ENCODE measurements at regions not wholly inside any gene's neighbourhood (a gene's known extent, or its start where the extent isn't known, plus 50 kb on each side); places are given as distances from the start of the nearest gene placed in this dataset.

DNA sequence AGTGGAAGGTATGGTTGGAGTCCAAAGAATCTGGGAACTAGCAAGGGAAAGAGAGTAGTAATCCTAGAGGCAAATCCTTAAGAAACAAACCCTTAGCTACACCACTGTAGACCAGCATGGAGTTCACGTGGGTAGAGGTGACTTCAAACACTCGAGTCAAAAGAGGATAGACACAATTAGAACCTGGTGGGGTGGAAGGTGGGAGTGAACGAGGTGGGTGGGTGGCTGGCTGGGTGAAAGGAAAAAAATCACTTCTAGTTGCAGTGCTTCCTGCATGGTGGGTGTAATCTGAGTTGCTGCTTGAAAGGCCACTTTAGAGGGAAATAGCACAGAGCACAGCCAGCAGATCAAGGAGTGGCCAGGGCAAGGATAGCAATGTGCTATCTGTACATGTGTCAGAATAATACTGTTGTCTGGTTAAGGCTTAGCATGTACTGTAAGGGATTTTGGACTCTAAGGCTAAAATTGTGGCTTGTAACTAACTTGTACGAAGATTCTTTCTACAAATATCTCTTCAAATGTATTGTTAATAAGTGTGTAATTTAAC lies 356.2 kb downstream of the GRIA2 start:
- TF ChIP-seq, protein P1, sequence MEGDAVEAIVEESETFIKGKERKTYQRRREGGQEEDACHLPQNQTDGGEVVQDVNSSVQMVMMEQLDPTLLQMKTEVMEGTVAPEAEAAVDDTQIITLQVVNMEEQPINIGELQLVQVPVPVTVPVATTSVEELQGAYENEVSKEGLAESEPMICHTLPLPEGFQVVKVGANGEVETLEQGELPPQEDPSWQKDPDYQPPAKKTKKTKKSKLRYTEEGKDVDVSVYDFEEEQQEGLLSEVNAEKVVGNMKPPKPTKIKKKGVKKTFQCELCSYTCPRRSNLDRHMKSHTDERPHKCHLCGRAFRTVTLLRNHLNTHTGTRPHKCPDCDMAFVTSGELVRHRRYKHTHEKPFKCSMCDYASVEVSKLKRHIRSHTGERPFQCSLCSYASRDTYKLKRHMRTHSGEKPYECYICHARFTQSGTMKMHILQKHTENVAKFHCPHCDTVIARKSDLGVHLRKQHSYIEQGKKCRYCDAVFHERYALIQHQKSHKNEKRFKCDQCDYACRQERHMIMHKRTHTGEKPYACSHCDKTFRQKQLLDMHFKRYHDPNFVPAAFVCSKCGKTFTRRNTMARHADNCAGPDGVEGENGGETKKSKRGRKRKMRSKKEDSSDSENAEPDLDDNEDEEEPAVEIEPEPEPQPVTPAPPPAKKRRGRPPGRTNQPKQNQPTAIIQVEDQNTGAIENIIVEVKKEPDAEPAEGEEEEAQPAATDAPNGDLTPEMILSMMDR (IDR thresholded peaks at IDR 0.05) = no peak
- TF ChIP-seq POLR2A (IDR thresholded peaks at IDR 0.05) = no peak
- TF ChIP-seq EP300 (IDR thresholded peaks at IDR 0.05) = no peak

Measured in upper lobe of left lung (tissue), 4 donors.